CD4-positive, CD25-positive, alpha-beta regulatory T cell (primary cell): ENCODE measurements at regions not wholly inside any gene's neighbourhood (a gene's known extent, or its start where the extent isn't known, plus 50 kb on each side); places are given as distances from the start of the nearest gene placed in this dataset.
"Not testable (repeated sequence)": the region's sequence is repeated elsewhere in the genome, so short reads cannot be mapped to it uniquely, and the experiment has no call there.

ENCODE experiments used
- ATAC-seq, 2 donors: fragments of 150-1000 bp; cut with Tn5 transposase; one replicate each; pipeline ENCODE4 v1.10.0; 2021; ENCODE audit warnings: low read depth in 2 of 2, moderate number of reproducible peaks in 2 of 2, moderate library complexity in 1 of 2
- DNase-seq, 3 donors: peaks; one replicate each; pipeline versions ENCODE4 v3.0.0 to v3.0.0-alpha.2; 2012 to 2022; ENCODE audit warnings: mixed read lengths in 1 of 3
- H3K27ac ChIP-seq: one replicate; pipeline ENCODE4 v1.7.0; 2013; ENCODE audit warnings: mild to moderate bottlenecking, low read length; ENCODE audit not compliant: insufficient read depth, poor library complexity, severe bottlenecking
- H3K27me3 ChIP-seq: one replicate; pipeline ENCODE4 v1.7.0; 2013; ENCODE audit warnings: low read length; ENCODE audit not compliant: control insufficient read depth, insufficient read depth
- H3K36me3 ChIP-seq: one replicate; pipeline ENCODE4 v1.7.0; 2013; ENCODE audit warnings: mild to moderate bottlenecking, low read length, moderate library complexity; ENCODE audit not compliant: control insufficient read depth, insufficient read depth
- H3K4me1 ChIP-seq: 2 replicates; pipeline ENCODE4 v1.7.0; 2013; ENCODE audit warnings: mild to moderate bottlenecking, low read length; ENCODE audit not compliant: insufficient read depth, control insufficient read depth, poor library complexity, severe bottlenecking
- H3K4me3 ChIP-seq: one replicate; pipeline ENCODE4 v1.7.0; 2013; ENCODE audit warnings: low read depth, mild to moderate bottlenecking, low read length, moderate library complexity
- H3K9me3 ChIP-seq, 2 experiments: 1 replicate in 1 of 2; 2 replicates in 1 of 2; pipeline ENCODE4 v1.7.0; 2013; ENCODE audit warnings: low read length in 2 of 2, mild to moderate bottlenecking in 1 of 2, moderate library complexity in 1 of 2; ENCODE audit not compliant: control insufficient read depth in 2 of 2
- H3K27ac Mint-ChIP-seq, 3 donors: one replicate each; pipeline ENCODE4 v1.8.0; 2020 to 2022; ENCODE audit warnings: mild to moderate bottlenecking in 3 of 3, mixed read lengths in 3 of 3, moderate library complexity in 2 of 3
- H3K27me3 Mint-ChIP-seq: one replicate; pipeline ENCODE4 v1.8.0; 2022; ENCODE audit warnings: mild to moderate bottlenecking, mixed read lengths
- H3K36me3 Mint-ChIP-seq: one replicate; pipeline ENCODE4 v1.8.0; 2020; ENCODE audit warnings: mixed read lengths
- H3K4me1 Mint-ChIP-seq, 4 donors: one replicate each; pipeline ENCODE4 v1.8.0; 2020 to 2022; ENCODE audit warnings: mixed read lengths in 4 of 4, mild to moderate bottlenecking in 1 of 4
- H3K4me3 Mint-ChIP-seq, 4 donors: one replicate each; pipeline ENCODE4 v1.8.0; 2020 to 2022; ENCODE audit warnings: mild to moderate bottlenecking in 4 of 4, mixed read lengths in 4 of 4, moderate library complexity in 3 of 4
- H3K9me3 Mint-ChIP-seq, 7 donors: one replicate each; pipeline ENCODE4 v1.8.0; 2020 to 2022; ENCODE audit warnings: mixed read lengths in 7 of 7, mild to moderate bottlenecking in 3 of 7, moderate library complexity in 2 of 7

DNA sequence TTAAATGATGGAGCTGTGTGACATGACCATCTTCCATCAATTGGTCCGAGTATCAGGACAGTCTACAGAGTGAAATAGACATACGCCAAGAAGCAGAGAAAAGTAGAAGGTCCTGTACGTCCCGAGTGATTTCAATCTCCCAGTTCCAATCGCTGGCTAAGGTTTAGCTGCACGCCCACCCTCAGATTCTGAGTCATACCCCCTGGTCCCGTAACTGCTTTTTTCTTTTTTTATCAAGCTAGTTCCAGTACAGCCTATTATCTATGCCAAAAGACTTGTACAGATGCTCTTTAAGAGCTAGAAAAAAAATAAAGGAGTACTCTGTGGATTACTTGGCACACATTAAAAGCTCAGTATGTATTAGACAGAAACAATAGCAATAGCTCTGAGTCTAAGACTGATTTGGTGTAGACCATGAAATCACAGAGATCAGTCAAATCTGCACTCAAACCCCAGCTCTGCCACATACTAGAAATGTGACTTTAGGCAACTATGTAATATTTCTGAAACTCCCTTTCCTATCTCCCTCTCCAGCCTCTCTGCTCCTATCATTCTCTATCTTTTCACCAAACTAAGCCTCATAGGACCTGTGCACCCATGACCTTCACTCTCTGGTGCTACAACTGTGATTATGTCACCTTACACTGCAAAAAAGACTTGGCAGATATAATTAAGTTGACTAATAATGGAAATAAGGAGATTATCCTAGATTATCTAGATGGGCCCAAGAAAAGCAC lies 63.0 kb upstream of the SRRM3 start:
- H3K27me3 Mint-ChIP-seq, result peaks cover 60% of the 10 kb centered on the region
- not testable (repeated sequence) for ATAC-seq, H3K9me3 Mint-ChIP-seq, H3K4me3 Mint-ChIP-seq, DNase-seq, H3K4me3 ChIP-seq, H3K36me3 Mint-ChIP-seq, H3K27me3 ChIP-seq, H3K27ac Mint-ChIP-seq, H3K36me3 ChIP-seq, H3K4me1 ChIP-seq, H3K9me3 ChIP-seq, H3K27ac ChIP-seq, H3K4me1 Mint-ChIP-seq

DNA sequence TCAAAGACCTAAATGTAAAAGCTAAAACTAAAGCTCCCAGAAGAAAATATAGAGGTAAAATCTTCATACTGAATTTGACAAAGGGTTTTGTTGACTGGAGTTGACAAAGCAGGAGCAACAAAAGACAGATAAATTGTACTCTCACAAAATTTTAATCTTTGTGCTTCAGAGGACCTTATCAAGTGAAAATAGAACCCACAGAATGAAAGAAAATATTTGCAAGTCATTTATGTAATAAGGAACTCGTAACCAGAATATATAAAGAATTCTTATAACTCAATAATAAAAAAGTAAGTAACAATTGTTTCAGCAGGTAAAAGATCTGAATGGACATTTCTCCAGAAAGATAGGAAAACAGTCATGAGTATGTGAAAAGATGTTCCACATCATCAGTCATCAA lies 62.0 kb upstream of the SRRM3 start:
- Mint-ChIP-seq H3K4me3 (no peak overlapping the region), H3K9me3 (peaks cover 0 to 5% (median 0%) of the 10 kb centered on the region in 7 donors), H3K36me3 (no peaks in the 10 kb centered on the region), H3K4me1 (no peaks in the 10 kb centered on the region), H3K27ac (no peak overlapping the region), H3K27me3 (peaks cover 60% of the 10 kb centered on the region)
- Histone ChIP-seq H3K27ac (no peak overlapping the region), H3K4me3 (no peak overlapping the region), H3K9me3 (no peaks in the 10 kb centered on the region), H3K27me3 (peaks cover 2% of the 10 kb centered on the region), H3K36me3 (no peaks in the 10 kb centered on the region), H3K4me1 (no peaks in the 10 kb centered on the region)
- no peak for DNase-seq
- no peak for ATAC-seq

DNA sequence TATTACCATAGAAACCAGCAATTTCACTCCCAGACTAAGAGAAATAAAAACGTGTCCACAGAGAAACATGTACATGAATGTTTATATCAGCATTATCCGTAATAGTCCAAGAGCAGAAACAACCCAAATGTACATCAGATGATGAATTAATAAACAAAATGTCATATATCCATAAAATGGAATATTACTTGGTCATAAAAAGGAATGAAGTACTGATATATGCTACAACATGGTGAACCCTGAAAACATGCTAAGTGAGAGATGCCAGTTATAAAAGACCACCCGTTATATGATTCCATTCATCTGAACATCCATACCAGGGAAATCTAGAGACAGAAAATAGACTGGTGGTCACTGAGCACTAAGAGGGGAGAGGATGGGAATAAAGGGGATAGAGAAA lies 61.4 kb upstream of the SRRM3 start:
- not testable (repeated sequence) for H3K4me3 Mint-ChIP-seq, DNase-seq, H3K4me3 ChIP-seq, ATAC-seq, H3K36me3 Mint-ChIP-seq, H3K27ac ChIP-seq, H3K4me1 Mint-ChIP-seq, H3K9me3 ChIP-seq, H3K4me1 ChIP-seq, H3K36me3 ChIP-seq, H3K27ac Mint-ChIP-seq, H3K27me3 ChIP-seq, H3K9me3 Mint-ChIP-seq
- peaks cover 60% of the 10 kb centered on the region for H3K27me3 Mint-ChIP-seq

DNA sequence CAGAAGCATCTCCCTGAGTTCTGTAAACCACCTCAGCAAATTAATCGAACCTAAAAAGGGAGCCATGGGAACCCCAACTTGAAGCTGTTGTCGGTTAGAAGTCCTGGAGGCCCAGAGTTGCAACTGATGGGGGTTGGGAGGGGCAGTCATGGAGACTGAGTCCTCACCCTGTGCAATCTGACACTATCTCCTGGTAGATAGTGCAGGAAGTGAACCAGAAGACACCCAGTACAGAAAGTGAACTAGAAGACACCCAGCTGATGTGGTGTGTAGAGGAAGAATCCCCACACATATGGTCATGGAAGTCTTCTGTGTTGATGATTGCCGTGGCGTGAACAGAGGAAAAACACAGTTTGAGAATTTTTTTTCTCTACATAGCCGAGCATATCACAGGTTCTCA lies 58.8 kb upstream of the SRRM3 start:
- H3K4me3 Mint-ChIP-seq, result peak overlapping the region in 1 of 4 donors; percentile 43
- H3K4me3 ChIP-seq, result no peak overlapping the region
- H3K9me3 ChIP-seq, result no peaks in the 10 kb centered on the region
- H3K9me3 Mint-ChIP-seq, result peaks cover 0 to 5% (median 0%) of the 10 kb centered on the region in 7 donors
- H3K27me3 ChIP-seq, result no peaks in the 10 kb centered on the region
- peak in 1 of 3 donors; percentile 54 for DNase-seq
- no peaks in the 10 kb centered on the region for H3K4me1 Mint-ChIP-seq
- H3K36me3 Mint-ChIP-seq, result no peaks in the 10 kb centered on the region
- no peaks in the 10 kb centered on the region for H3K4me1 ChIP-seq
- H3K27ac Mint-ChIP-seq, result peak overlapping the region in 1 of 3 donors; percentile 74
- peaks cover 49% of the 10 kb centered on the region for H3K27me3 Mint-ChIP-seq
- peak; percentile 60 to 94 for ATAC-seq
- no peak overlapping the region for H3K27ac ChIP-seq
- H3K36me3 ChIP-seq, result no peaks in the 10 kb centered on the region

DNA sequence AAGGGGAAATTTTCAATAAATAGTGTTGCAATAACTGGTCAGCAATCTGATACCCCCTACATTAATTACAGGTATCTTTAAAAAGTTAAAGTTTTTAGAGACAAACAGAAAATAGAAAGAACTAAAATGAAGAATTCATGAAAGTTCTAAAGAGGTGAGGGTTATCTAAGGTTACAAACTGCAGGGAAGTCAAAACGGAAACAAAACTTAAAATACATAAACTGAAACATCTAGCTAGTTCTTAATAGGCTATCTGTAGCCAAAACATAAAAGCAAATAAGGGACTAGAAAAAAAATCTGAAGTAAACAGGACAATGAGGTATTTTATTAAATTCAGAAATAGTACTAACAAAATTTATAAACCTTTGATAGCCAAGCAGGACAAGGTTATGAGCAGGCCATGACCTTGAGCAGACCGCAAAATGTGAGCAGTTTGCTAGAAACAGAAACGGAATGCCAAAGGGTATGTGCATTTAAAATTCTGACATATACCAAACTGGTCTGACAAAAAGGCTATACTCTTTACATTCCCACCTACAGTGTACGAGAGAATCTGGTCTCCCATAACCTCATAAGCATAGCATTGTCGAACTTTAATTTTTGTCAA lies 56.9 kb upstream of the SRRM3 start:
- H3K27me3 Mint-ChIP-seq, result peaks cover 42% of the 10 kb centered on the region
- not testable (repeated sequence) for H3K27ac Mint-ChIP-seq, H3K9me3 Mint-ChIP-seq, H3K4me3 Mint-ChIP-seq, ATAC-seq, H3K9me3 ChIP-seq, H3K4me1 ChIP-seq, DNase-seq, H3K36me3 ChIP-seq, H3K36me3 Mint-ChIP-seq, H3K27ac ChIP-seq, H3K4me3 ChIP-seq, H3K4me1 Mint-ChIP-seq, H3K27me3 ChIP-seq

DNA sequence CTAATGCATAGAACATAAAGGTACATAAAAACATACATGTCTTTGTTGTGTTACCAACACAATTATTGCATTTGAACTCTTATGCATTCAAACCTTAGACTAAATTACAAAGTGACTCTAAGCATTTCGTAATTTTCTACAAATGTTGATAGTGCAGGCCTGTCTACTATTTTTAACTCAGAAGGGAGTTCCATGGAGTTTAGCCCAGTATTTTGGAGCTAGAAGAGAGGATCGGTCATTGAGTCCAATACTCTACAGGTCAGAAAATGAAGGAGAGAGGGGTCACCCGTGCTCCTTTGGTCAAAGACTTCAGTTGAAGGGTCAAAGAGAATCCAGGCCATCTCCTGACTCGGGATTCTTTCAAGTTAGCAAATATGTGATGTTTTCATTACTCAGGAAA lies 55.3 kb upstream of the SRRM3 start:
- Mint-ChIP-seq H3K27ac (no peak overlapping the region), H3K4me1 (no peaks in the 10 kb centered on the region)
- no peak for DNase-seq

DNA sequence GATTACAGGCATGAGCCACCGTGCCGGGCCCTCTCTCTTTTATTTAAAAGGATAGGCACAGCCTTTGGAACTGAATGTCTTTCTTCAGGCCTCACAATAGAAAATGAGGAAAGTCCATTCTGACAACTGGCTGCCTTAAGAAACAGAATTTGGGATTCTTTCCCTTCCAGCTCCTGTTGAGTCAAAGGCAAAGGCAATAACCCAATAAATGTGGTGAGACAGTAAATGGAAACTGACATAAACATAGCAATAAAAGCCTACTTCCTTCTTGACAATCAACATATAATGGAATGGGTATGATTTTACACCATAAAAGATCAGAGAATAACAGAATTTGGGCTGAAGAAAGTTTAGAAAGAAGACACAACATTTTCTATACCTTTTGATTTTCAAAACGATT lies 52.7 kb upstream of the SRRM3 start:
- H3K27me3 ChIP-seq, H3K4me3 ChIP-seq, H3K4me1 ChIP-seq, H3K27ac Mint-ChIP-seq, H3K9me3 Mint-ChIP-seq, H3K36me3 Mint-ChIP-seq, H3K9me3 ChIP-seq, H3K4me1 Mint-ChIP-seq, H3K4me3 Mint-ChIP-seq, ATAC-seq, H3K27ac ChIP-seq, DNase-seq, H3K36me3 ChIP-seq: not testable (repeated sequence)
- H3K27me3 Mint-ChIP-seq, result peaks cover 39% of the 10 kb centered on the region

More for the DNA sequence above, 55.3 kb upstream of the SRRM3 start:
- H3K9me3 ChIP-seq, result no peaks in the 10 kb centered on the region
- ATAC-seq, result no peak
- no peak overlapping the region for H3K4me3 ChIP-seq
- no peak overlapping the region for H3K27ac ChIP-seq
- no peaks in the 10 kb centered on the region for H3K9me3 Mint-ChIP-seq
- peaks cover 48% of the 10 kb centered on the region for H3K27me3 Mint-ChIP-seq
- no peaks in the 10 kb centered on the region for H3K36me3 Mint-ChIP-seq
- no peaks in the 10 kb centered on the region for H3K27me3 ChIP-seq
- no peak overlapping the region for H3K4me3 Mint-ChIP-seq
- no peaks in the 10 kb centered on the region for H3K4me1 ChIP-seq
- no peaks in the 10 kb centered on the region for H3K36me3 ChIP-seq
